AG04450 (cell line): ENCODE measurements at regions not wholly inside any gene's neighbourhood (a gene's known extent, or its start where the extent isn't known, plus 50 kb on each side); places are given as distances from the start of the nearest gene placed in this dataset.

Experiments
- CTCF ChIA-PET: fragments of 300-600, 350-600 bp; formaldehyde crosslinking; extraction: SDS; loops from one replicate; lab custom pipeline; 2022; ENCODE audit warnings: antibody characterized with exemption, inconsistent platforms; lab: Charles Lee
- POLR2A ChIA-PET: fragments of 350-600 bp; formaldehyde crosslinking; extraction: SDS; loops from one replicate; lab custom pipeline; 2021; ENCODE audit warnings: antibody characterized with exemption, inconsistent platforms; lab: Yijun Ruan, JAX
- DNase-seq: peaks from one replicate; pipeline ENCODE4 v3.0.0-alpha.2; 2011; ENCODE audit warnings: low read depth, low spot score
- H3K27ac ChIP-seq: one replicate; pipeline ENCODE4 v1.5.1; 2012; ENCODE audit warnings: low read depth, low read length, control low read depth
- H3K27me3 ChIP-seq: one replicate; pipeline ENCODE4 v1.6.0; 2012; ENCODE audit warnings: low read length; ENCODE audit not compliant: control insufficient read depth, insufficient read depth
- H3K4me3 ChIP-seq: 2 replicates; pipeline ENCODE4 v1.5.1; 2011; ENCODE audit warnings: mild to moderate bottlenecking, low read depth, low read length, control low read depth
- H3K9me3 ChIP-seq: 2 replicates; pipeline ENCODE4 v1.5.1; 2012; ENCODE audit warnings: low read length; ENCODE audit not compliant: control insufficient read depth, insufficient read depth
- CTCF ChIP-seq: IDR thresholded peaks from 2 replicates; pipeline ENCODE4 v1.5.1; 2011; ENCODE audit warnings: low read depth, low read length, control low read depth, inconsistent platforms

- ChIA-PET POLR2A (no interaction called here), CTCF (no interaction called here)
- no peak overlapping the region for H3K4me3 ChIP-seq
- DNase-seq, result no peak
- H3K27me3 ChIP-seq, result no peaks in the 10 kb centered on the region
- no peak overlapping the region for H3K27ac ChIP-seq
- peaks cover 15% of the 10 kb centered on the region for H3K9me3 ChIP-seq
- no peak for TF ChIP-seq CTCF
Observed at GRCh38 chr12:81944886-81945285, 185.7 kb upstream of the PPFIA2 start.

GRCh38 chr12:81942594-81942993 lies 183.4 kb upstream of the PPFIA2 start:
- TF ChIP-seq CTCF, result no peak
- CTCF ChIA-PET, result no interaction called here
- Histone ChIP-seq H3K4me3 (no peak overlapping the region), H3K27me3 (no peaks in the 10 kb centered on the region), H3K27ac (no peak overlapping the region), H3K9me3 (peaks cover 17% of the 10 kb centered on the region)
- POLR2A ChIA-PET, result no interaction called here
- DNase-seq, result no peak

GRCh38 chr12:81930037-81930436 lies 170.9 kb upstream of the PPFIA2 start:
- Histone ChIP-seq H3K9me3 (no peaks in the 10 kb centered on the region), H3K27me3 (no peaks in the 10 kb centered on the region), H3K4me3 (no peak overlapping the region), H3K27ac (no peak overlapping the region)
- POLR2A ChIA-PET, result no interaction called here
- no peak for TF ChIP-seq CTCF
- no peak for DNase-seq
- CTCF ChIA-PET, result no interaction called here

- Histone ChIP-seq H3K27ac (no peak overlapping the region), H3K27me3 (no peaks in the 10 kb centered on the region), H3K4me3 (no peak overlapping the region), H3K9me3 (peaks cover 11% of the 10 kb centered on the region)
- DNase-seq, result no peak
- ChIA-PET CTCF (no interaction called here), POLR2A (no interaction called here)
- no peak for TF ChIP-seq CTCF
Observed at GRCh38 chr12:81896771-81897170, 137.6 kb upstream of the PPFIA2 start.

- CTCF ChIA-PET, result no interaction called here
- Histone ChIP-seq H3K27me3 (no peaks in the 10 kb centered on the region), H3K4me3 (no peak overlapping the region), H3K9me3 (peaks cover 2% of the 10 kb centered on the region; the same call in 1 of the 2 replicates), H3K27ac (no peak overlapping the region)
- POLR2A ChIA-PET, result no interaction called here
- no peak for TF ChIP-seq CTCF
- no peak for DNase-seq
Observed at GRCh38 chr12:81888961-81889360, 129.8 kb upstream of the PPFIA2 start.
